GM19043 (cell line): ENCODE measurements at regions not wholly inside any gene's neighbourhood (a gene's known extent, or its start where the extent isn't known, plus 50 kb on each side); places are given as distances from the start of the nearest gene placed in this dataset.
"Not testable (repeated sequence)": the region's sequence is repeated elsewhere in the genome, so short reads cannot be mapped to it uniquely, and the experiment has no call there.

ENCODE experiments used
- ATAC-seq: cut with Tn5 transposase; IDR thresholded peaks from one replicate; pipeline ENCODE4 v1.9.1; 2021; ENCODE audit warnings: low read depth; ENCODE audit not compliant: unreplicated experiment

- no peak for ATAC-seq
Observed at GRCh38 chr4:126737899-126738526, 894.7 kb upstream of the INTU start.

GRCh38 chr4:126738527-126738923 is 894.2 kb upstream of the INTU start:
- no peak for ATAC-seq

GRCh38 chr4:126738926-126739325 is 893.8 kb upstream of the INTU start:
- ATAC-seq = no peak

GRCh38 chr4:126740687-126741086 is 892.1 kb upstream of the INTU start:
- no peak for ATAC-seq

GRCh38 chr4:126742048-126742447 is 890.7 kb upstream of the INTU start:
- no peak for ATAC-seq

- ATAC-seq = no peak
Observed at GRCh38 chr4:126742885-126743284, 889.9 kb upstream of the INTU start.

- no peak for ATAC-seq
Observed at GRCh38 chr4:126748736-126749135, 884.0 kb upstream of the INTU start.

- ATAC-seq = no peak
Observed at GRCh38 chr4:126750723-126751122, 882.0 kb upstream of the INTU start.

GRCh38 chr4:126752126-126752525 is 880.6 kb upstream of the INTU start:
- ATAC-seq = no peak

GRCh38 chr4:126752702-126753101 is 880.1 kb upstream of the INTU start:
- ATAC-seq = no peak

- no peak for ATAC-seq
Observed at GRCh38 chr4:126753592-126753991, 879.2 kb upstream of the INTU start.

GRCh38 chr4:126755506-126755905 is 877.3 kb upstream of the INTU start:
- no peak for ATAC-seq

GRCh38 chr4:126756050-126756829 is 876.5 kb upstream of the INTU start:
- ATAC-seq = no peak

- ATAC-seq = no peak
Observed at GRCh38 chr4:126757219-126757618, 875.5 kb upstream of the INTU start.

GRCh38 chr4:126758493-126758892 is 874.3 kb upstream of the INTU start:
- no peak for ATAC-seq

- no peak for ATAC-seq
Observed at GRCh38 chr4:126761947-126762662, 870.7 kb upstream of the INTU start.

GRCh38 chr4:126762663-126763247 is 870.0 kb upstream of the INTU start:
- no peak for ATAC-seq

- no peak for ATAC-seq
Observed at GRCh38 chr4:126766241-126766640, 866.5 kb upstream of the INTU start.

GRCh38 chr4:126768338-126768737 is 864.4 kb upstream of the INTU start:
- ATAC-seq = no peak

- ATAC-seq = not testable (repeated sequence)
Observed at GRCh38 chr4:126770811-126771553, 861.8 kb upstream of the INTU start.

GRCh38 chr4:126771618-126772017 is 861.1 kb upstream of the INTU start:
- ATAC-seq = not testable (repeated sequence)
